RKO (cell line): ENCODE measurements at regions not wholly inside any gene's neighbourhood (a gene's known extent, or its start where the extent isn't known, plus 50 kb on each side); places are given as distances from the start of the nearest gene placed in this dataset.
"Not testable (repeated sequence)": the region's sequence is repeated elsewhere in the genome, so short reads cannot be mapped to it uniquely, and the experiment has no call there.

Source experiments
- DNase-seq: peaks from one replicate; pipeline ENCODE4 v3.0.0-alpha.2; 2016; ENCODE audit warnings: low spot score

DNA sequence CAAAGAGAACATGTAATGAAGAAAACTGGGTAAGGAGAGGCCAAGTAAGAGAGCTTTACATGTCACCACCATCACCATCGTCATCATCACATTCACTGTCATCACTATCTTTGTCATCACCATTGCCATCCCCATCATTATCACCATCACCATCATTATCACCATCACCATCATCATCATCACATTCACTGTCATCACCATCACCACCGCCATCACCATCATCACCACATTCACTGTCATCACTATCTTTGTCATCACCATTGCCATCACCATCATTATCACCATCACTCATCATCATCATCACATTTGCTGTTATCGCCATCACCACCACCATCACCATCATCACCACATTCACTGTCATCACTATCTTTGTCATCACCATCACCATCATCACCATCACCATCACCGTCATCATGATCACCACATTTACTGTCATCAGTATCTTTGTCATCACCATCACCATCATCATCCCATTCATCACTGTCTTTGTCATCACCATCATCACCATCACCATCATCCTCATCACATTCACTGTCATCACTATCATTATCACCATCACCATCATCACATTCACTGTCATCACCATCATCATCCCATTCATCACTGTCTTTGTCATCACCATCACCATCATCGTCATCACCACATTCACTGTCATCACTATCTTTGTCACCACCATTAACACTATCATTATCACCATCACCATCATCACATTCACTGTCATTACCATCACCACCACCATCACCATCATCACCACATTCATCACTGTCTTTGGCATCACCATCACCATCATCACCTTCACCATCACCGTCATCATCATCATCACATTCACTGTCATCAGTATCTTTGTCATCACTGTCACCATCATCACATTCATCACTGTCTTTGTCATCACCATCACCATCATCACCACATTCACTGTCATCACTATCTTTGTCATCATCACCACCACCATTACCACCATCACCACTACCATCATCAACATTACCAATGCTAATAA is 172.3 kb downstream of the ERMARD start:
- no peak for DNase-seq

DNA sequence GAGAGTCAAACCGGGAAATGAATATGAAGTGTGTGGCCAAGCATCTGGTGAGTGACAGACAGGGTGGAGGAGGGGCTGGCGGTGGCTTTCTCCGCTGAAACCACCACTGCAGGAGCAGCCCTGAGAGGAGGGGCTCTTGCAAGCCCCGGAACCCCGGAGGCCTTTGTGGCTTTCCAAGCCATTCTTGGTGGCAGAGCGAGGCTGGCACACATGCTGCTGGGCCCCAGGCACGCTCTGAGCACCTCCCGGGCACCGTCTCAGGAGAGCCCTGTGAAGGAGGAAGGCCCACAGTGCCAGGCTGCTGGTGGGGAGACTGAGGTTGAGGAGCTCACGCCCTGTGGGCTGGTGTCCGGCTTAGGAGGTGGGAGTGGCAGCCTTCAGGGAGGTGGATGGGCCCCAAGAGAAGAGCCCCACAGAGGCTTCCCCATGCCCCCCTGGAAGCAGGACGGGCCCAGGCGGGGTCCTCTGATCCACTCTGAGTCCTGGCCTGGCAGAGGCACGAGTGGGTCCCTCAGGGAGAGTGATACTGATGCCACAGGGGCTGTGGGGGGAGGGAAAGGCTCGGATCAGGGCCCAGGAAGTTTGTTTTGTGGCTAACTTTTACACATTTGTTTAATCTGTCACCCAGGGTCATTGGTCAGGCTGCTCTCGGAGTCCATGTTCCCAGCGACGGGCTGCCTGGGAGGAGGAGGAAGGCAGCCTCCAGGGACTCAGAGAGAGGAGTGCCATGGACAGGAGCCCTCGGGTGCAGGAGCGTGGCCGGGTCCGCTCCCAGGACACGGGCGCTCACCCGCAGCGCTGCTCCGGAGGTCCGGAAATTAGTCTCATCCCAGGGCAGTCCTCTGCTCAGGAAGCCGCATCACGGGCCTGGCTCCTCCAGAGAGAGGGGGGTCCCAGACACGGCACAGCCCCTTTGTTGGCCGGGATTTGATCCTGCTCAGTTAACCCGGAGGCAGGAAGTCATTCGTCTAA is 170.7 kb downstream of the ERMARD start:
- no peak for DNase-seq

DNA sequence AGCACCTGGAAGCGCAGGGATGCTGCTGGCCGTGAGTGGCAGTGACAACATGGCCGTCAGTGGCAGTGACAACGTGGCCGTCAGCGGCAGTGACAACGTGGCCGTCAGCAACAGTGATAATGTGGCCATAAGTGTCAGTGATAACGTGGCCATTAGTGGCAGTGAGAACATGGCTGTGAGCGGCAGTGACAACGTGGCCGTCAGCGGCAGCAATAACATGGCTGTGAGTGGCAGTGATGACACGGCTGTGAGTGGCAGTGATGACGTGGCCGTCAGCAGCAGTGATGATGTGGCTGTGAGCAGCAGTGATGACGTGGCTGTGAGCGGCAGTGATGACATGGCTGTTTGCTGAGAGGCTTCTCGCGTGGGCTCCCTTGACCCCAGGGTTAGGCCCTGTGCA is 169.8 kb downstream of the ERMARD start:
- peak; percentile 56 for DNase-seq

DNA sequence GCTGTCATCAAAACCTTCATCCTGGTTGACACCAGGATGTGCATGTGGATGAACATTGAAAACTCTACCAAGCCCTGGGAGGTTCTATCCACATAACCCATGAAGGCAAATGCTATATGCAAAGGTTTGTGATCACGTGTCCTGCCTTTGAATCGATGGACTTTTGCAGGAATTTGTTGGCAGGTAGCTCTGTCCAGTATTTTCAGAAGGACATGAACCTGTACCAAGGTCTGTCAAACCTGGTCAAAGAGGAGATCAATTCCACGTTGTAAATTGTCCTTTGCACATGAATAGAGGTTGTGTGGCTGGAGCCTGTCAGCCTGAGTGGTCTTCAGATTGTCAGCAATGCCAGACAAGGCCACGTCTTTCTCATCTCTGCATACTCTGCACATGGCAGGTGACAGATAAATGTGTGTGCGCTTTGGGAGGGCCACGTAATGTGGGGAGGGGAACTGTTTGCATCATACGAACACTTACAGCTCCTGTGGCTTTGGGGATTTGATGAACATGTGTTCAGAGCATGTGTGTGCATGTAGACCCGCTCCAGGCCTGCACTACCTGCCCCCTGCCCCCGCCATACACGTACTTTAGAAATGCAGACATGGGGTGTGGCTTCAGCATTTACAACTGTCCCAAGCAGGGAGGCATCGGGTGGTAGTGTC is 169.1 kb downstream of the ERMARD start:
- no peak for DNase-seq

DNA sequence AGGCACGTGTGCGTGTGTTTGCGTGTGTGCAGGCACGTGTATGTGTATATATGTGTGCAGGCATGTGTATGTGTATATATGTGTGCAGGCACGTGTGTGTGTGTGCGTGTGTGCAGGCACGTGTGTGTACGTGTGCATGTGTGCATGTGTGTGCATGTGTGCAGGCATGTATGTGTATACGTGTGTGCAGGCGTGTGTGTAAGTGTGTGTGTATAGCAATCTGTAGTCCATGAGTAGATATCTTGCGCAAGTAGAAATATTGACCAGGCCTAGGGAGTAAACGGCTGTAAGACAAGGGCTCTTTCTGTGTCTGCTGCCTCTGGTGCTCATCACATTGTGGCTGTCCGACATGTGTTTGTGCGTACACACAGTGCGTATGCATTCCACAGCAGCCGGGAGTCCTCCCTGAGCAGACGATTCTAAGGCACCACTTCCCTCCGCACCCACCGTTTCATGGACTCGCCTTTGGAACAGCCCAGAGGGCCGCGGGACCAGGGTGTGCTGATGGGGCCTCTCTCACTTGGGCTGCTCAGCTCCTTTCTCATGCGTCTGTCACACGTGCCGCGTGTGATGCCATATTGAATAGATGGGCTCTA is 167.6 kb downstream of the ERMARD start:
- no peak for DNase-seq

DNA sequence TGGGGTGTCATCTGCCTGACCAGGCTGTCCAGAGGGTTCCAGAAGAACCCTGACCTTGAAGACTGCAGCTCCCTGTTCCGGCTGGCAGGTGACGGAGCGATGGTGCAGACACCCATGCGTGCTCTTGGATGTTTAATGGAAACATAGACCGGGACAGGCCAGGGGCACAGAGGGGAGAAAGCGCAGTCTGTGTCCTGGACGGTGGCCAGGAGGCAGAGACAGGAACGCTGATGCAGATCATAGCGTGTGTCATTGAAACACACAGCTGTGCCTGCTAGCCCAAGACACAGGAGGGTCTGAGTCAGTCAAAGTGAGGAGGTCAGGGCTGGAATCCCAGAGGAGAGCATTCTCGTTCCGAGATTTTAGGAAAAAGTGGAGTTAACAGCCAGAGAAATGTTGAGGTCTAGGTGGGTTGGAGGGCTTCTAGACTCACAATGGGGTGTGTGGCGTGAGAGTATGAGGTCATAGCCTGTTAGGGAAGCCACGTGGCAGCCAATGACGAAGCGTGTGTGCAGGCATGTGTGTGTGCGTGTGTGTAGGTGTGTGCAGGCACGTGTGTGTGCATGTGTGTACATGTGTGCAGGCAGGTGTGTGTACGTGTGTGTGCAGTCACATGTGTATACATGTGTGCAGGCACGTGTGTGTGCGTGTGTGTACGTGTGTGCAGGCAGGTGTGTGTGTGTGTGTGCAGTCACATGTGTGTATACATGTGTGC is 167.0 kb downstream of the ERMARD start:
- DNase-seq, result no peak

DNA sequence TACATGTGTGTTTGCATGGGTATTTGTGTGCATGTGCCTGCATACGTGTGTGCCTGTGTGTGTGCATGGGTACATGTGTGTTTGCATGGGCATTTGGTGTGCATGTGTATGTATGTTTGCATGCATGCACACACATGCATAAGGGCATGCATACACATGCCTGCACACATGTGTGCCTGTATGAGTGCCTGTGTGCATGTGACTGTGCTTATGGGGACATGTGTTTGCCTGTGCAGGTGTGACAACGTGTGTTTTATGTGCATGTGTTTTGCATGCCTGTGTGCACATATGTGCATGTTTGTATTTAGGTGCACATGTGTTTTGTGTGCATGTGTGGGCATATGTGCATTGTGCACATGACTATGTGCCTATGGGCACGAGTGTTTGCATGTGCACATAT is 165.7 kb downstream of the ERMARD start:
- DNase-seq, result no peak

DNA sequence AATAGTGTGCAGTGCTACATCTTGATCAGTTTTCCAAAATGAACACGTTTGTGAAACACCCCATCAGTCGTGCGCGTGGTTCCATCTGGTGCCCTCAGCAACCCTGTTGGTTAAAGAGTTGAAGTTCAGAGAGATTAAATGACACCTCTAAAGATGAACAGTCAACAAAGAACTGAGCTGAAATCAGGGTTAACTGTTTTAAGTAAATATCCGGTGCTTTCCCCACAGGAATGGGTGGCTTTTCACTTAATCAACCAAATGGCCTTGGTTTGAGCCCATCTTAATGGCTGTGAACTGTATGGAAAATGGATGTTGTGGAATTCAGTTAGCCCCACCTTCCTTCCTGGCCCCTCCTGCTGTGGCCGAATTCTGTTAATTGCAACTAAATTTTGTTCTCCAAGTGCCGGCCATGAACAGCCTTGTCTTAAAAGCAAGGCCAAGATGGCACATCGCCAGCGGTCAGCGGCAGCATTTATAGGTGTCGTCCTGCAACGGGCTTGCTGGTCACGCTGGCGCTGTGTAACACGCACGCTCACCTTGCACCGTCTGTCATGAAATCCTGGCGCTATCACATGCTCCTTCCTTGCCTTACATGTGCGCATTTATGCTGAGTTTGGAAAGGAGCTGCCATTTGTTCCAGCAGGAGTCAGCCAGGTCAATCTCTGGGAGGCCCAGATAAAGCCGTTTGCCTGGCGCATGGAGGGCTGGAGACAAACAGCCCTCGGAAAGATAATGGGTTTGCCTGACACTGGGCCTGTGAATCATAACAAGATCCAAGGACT is 164.5 kb downstream of the ERMARD start:
- DNase-seq, result no peak

DNA sequence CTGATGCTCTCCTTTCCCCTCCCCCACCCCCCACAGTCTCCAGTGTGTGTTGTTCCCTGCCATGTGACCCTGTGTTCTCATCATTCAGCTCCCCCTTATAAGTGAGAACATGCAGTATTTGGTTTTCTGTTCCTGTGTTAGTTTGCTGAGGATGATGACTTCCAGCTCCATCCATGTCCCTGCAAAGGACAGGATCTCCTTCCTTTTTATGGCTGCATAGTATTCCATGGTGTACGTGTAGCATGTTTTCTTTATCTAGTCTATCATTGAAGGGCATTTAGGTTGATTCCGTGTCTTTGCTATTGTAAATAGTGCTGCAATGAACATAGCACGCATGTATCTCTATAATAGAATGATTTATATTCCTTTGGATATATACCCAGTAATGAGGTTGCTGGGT is 162.3 kb downstream of the ERMARD start:
- DNase-seq, result not testable (repeated sequence)

DNA sequence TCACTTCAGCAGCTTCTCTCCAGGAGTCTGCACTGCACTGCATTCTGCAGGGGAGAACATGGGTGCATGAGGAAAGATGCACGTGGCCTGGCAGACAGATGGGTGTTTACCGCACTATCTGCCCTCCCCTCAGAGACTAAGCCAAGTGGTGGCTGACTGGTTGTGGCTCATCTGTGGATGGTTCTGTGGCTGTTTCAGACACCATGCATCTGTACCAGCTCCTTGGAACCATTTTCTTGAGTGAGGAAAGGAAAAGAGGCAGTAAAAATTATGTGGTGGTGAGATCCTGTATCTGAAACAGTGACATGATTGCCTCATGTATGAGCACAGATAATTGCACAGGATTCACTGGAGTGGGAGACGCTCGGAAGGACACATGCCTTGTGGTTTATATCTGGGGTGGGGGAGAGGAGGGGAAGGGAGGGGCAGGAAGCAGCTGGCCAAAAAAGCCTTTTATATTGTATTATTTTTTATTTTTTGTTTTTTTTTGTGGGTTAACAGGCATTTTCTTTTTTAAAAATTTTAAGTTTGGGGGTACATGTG is 161.7 kb downstream of the ERMARD start:
- DNase-seq, result no peak

DNA sequence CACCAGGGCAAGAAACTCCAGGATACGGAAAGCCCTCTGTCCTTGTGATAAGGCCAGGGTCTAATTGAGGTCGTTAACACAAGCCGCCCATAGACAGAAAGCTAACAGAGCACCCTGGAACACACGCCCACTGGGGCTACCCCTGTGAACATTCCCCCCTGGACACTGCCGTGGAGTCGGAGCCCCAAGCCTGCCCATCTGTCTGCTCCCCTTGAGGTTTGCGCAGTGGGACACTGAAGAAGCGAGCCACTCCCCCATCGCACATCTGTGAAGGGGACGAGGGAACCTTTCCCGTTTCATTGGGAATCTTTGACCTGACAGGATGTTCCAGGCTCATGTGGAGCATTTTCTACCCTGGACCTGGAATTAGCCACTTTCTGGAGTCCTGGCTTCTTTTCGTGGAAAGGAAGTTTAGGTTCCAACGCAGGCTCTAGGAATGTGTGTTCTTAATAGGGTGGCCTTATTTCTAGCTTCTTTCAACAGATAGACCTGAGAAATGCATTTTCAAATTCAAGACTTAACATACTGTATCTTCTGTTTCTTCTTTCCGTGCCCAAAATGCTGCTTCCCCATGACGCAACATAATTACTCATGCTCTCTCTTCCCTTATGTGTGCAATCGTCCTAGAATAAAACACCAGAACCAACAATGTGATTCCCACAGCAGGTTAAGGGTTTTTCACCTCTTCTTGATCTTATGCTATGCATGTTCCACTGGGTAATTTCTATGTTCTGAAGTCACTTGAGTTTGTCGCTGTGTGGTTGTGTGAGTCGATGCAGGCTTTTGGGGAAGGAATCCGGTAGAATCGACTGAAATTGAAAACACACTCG is 161.1 kb downstream of the ERMARD start:
- no peak for DNase-seq

DNA sequence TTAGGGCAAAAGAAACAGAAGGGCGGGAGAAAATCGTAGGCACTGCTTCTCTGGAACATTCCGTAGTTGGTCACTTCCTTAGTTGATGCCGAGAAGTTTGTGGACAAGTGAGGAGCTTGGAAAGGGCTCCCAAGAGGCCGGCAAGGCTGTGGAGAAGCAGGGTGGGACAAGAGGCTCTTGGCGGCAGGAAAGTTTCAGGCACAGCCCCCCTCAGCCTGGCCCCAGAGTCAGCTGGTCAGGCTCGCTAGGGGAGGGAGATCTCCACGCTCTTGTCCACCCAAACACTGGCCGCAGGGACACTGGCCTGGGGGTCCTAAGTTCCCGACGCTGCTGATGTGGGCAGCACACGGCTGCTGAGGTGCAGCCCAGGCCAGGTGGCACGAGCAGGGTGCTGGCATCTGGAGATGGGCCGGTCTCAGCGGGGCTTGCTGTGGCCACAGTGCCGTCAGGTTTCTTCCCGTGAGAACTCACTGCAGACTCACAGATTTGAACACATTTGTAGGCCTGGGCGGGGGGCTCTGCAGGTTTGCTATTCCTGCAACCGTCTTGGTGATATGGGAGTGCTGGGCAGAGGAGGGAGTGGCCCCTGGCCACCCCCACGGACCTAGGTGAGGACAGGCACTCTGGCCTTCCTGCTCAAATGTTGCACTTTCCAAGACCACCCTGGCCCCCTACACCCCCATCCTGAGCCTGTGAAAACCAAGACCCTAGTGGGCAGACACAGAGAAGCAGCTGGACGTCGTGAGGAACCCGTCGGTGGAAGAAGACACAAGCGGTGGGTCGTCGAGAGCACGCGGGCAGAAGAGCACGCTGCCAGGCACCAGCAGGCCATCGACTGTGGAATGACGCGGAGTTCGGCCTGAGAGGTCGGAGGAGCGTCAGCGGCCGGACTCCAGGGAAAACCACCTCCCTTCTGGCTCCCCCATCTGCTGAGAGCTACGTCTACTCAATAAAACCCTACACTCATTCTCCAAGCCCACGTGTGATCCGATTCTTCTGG is 160.1 kb downstream of the ERMARD start:
- DNase-seq, result no peak

DNA sequence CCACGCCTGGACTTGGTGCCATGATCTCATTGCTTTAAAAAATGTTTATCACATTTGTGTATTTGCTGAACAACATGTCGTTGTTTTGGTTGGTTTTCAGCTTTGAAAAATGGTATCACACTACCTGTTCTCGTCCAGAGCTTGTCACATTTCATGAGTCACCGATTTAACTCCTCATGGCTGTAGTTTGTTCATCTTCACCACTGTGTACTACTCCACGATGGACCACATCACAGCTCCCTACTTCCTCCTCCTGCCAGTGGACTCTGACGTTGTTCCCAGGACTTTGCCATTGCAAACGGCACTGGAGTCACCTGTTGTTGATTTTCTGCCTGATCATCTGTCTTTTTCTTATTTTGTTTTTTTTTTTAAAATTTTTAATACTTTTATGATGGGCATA is 157.7 kb downstream of the ERMARD start:
- no peak for DNase-seq

DNA sequence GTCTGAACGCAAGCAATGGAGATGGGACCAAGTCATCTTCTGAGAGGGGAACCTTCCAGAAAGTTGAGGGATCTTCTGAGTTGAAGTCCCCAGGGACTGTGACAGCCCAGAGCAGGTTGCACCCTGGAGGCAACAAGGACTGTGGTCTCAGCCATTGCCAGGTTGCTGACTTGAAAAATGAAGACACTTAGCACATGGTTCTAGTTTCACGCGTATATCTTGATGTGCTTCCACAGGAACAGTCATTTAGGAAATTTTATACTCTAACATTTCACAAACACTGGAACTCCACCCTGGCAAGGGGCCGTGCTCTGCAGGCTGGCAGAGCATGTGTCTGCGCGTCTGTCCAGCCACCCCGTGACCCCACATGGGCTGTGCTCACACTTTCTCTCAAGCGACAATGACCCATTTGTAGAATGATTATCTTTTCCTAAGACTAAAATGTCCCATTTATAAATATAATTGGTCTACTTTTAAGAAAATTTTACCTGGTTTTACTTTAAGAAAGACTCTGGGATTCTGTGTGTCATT is 157.0 kb downstream of the ERMARD start:
- no peak for DNase-seq

DNA sequence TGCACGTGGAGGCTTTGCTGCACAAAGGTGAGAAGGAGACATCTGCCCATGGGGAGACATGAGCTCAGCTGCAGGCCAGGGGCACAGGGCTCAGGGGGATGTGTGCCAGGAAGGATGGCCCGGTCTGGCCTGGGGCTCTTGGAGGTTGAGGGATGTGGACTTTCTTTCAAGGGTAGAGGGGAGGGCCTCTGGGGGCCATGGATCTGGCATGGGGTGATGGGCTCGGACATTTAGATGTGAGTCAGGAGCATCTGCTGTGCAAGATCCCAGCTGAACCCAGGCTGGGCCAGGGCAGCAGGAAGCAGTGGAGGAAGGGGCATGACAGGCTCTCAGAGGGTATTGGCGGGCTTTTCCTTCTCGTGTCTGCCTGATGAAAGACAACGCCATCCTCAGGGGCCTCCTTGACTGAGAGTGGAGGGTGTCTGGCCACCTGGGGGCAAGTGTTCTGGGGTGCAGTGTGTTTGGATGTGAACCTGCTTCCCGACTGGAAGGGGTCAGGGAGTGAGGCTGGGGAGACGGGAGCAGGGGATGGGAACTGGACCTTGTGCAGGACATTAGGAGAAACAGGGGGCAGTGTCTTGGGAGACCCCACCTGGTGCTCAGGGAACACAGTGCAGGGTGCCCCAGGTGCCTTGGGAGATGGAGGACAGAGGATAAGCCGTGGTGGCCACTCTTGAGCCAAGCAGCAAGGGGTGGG is 156.1 kb downstream of the ERMARD start:
- no peak for DNase-seq

DNA sequence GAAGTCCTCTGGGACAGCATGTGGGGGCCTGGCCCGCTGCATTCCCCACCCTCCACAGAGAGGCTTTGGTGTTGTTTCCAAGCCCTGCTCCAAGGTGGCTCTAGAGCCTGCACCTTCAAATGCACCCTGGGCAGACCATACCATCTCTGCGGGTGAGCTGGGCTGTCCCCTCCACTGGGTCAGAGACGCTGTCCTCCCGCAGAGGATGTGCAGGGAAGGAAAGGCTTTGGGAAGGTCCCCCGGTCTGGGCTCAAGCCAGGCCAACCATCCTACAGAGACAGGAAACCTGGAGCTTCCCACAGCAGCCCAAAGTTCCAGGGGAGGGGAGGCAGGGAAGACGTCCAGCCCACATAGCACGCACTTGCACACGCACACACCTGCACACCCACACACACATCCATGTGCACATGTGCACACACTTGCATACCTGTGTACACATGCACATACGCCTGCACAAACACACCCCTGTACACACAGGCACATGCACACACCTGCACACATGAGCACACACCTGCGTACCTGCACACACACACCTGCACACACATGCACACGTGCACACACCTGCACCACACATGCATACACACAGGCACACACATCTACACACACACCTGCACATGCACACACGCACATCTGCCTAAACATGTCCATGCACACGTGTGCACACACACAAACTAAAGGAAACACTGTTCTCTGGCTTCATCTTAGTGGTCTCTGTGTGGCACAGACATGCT is 155.4 kb downstream of the ERMARD start:
- no peak for DNase-seq
